SK-N-MC (cell line): ENCODE measurements at regions not wholly inside any gene's neighbourhood (a gene's known extent, or its start where the extent isn't known, plus 50 kb on each side); places are given as distances from the start of the nearest gene placed in this dataset.

Experiments
- EZH2 ChIP-seq: fragments of 200-600 bp; sonication (generic); IDR thresholded peaks from one replicate; pipeline ENCODE4 v1.6.1; 2017; ENCODE audit warnings: antibody characterized with exemption
- FOXP2 ChIP-seq: optimal IDR thresholded peaks from 2 replicates; pipeline ENCODE3; 2011; ENCODE audit warnings: mild to moderate bottlenecking, moderate library complexity; ENCODE audit not compliant: insufficient read depth; ENCODE audit errors: extremely low read length, control extremely low read depth
- POLR2AphosphoS5 ChIP-seq: IDR thresholded peaks from 2 replicates; pipeline ENCODE4 v1.6.1; 2012; ENCODE audit warnings: mild to moderate bottlenecking, low read depth, low read length, borderline replicate concordance

DNA sequence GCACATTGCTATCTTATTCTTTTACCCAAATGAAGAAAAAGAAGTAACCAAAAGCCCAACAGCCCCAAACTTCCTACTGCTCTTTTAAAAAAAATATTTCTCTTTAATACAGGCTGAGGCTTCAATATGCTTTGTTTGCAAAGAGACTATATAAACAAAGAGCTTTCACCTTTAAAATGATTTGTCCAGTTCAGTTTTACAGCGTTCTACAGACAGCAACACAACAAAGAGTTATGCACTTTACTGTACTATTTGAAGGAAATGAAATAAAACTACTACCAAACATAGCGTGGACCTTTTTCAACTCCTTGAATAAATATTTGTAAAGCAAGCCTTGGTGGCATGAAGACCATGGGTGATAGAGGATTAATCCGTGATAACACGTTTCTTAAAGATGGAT, 151.2 kb downstream of the FGF9 start:
- TF ChIP-seq POLR2AphosphoS5 (no peak), EZH2 (no peak), FOXP2 (no peak)
